CD4-positive, alpha-beta T cell treated with Interleukin-15 for 4 hours (primary cell): ENCODE measurements at regions not wholly inside any gene's neighbourhood (a gene's known extent, or its start where the extent isn't known, plus 50 kb on each side); places are given as distances from the start of the nearest gene placed in this dataset.

Experiments used
- DNase-seq: peaks from one replicate; pipeline ENCODE4 v3.0.0-alpha.2; 2020; ENCODE audit warnings: low spot score

DNA sequence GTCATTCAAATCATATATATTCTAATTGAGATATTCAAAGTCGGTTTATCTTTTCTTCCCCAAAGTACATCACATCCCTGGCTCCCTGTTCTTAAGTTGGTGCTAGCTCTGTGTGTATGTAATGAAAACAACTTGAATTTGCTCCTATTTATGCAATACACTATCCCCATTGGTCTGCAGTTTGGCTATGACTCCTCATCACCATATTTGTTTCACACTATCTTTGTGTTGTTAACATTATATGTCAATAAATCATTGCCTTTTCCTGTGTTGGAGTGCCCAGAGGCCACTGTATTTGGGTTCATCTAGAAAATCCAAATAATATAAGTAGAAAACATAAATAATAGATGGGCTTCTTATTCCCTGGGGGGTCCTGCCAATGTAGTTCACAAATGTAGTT is 306.6 kb upstream of the TENM4 start:
- DNase-seq = no peak

DNA sequence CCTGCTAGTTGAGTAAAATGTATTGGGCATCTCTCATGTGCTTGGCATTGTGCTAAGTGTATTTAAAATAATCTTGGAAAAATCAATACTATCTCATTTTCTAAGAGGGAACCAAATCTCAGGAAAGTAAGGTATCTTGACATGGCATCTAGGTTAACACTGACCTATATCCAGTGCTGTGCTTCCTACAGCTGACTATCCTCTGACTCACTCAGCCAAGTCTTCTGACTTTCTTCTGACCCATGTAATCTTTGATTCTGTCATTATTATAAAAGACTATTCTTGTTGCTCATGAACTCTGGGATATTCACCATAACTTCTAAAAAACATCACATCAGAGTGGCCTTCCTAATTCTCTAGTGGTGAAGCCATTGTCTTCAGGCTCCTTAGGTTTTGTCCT is 304.1 kb upstream of the TENM4 start:
- no peak for DNase-seq

DNA sequence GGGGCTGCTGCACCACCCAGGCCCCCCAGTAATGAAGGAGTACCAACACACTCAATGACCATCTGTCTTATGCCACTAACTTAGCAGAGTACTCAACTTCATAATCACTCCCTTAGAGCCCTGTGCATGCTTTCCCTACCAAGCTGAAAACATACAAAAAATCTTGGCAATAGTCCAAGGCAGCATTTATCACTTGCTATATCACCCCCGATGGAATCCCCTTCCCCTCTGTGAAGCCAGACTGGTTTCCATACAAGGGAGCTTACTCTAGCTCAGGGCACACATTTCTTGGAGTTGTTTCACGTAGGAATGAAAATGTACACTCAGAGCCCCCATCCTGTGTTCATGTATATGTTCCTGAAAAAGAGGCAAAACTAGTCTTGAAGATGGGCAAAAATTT is 301.3 kb upstream of the TENM4 start:
- no peak for DNase-seq

DNA sequence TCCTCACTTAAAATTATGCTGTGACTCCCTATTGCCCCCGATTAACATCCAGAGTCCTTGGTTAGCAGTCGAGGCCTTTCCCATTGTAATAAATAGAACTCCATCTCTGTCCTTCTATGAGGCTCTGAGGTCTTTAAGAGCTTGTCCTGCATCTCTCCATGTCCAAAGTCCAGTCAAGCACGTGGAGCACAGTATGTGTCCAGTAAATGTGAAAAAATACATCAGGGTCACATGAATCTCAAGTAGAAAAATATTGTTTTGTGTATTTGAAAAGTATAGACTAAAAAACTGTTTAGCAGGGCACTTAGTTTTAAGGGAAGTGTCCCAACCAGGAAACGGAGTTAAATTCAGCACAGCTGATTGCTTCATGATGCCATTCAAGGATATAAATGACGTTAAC is 298.8 kb upstream of the TENM4 start:
- no peak for DNase-seq

DNA sequence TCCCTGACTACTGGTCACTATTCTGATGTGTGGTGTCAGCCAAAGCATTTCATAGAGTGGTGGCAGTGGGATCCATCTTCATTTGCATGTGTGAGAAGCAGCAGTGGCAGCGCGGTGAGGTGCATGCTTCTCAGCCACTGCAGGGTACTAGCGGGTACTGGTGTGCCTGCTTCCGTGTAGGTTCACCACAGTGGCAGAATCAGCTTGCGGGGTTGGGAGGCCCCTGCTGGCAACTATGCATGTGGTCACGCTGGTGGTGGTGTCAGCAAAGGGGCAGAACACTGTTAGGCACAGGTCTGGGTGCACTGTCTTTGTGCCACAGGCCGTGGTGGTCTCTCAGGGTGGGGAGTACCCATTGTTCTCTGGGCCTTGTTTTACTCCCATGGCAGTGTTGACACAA is 286.4 kb upstream of the TENM4 start:
- no peak for DNase-seq

DNA sequence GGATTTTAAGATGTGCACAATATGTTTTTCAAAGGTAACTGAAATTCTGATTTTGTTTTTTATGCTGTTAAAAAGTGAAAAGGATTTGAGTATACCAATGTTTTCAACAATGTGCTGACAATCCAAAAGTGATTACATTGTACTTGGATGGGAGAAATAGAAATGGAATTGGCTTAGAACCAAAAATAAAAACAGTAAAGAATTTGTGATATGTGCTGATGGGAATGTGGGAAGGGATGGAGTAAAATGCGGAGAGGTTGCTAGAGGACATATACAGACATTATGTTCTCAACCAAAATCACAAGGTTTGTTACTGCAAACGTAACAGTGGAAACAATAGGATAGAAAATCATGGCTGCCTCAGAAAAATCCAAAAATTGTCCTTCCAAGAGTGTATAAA is 279.3 kb upstream of the TENM4 start:
- no peak for DNase-seq

DNA sequence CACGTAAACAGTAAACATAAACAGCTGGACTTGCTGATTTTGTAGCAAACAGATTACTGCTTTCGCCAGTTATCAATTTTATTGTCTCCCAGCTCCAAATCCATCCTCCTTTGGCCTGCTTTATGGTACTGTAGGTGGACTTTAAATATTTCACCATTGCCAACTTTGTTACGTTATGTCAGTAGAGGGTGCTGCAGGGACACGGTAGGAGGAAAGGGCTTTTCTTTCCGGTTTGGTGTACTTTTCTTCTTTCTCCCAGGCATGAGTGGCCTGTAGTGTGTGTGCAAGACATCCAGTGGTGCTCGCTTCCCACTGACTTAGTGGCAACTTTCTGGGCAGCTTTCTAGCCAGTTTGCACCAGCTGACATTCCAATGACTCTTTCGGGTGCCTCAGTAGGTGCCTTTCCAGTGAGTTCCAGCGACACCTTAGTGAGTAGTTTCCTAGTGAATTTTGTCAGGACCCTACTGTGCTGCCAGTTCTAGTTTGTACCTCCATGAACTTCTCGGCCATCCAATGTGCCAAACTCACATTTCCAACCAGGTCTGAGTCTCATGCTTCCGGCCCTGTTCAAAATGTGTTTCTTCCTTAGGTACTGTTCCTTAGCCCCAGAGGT is 267.6 kb upstream of the TENM4 start:
- no peak for DNase-seq

DNA sequence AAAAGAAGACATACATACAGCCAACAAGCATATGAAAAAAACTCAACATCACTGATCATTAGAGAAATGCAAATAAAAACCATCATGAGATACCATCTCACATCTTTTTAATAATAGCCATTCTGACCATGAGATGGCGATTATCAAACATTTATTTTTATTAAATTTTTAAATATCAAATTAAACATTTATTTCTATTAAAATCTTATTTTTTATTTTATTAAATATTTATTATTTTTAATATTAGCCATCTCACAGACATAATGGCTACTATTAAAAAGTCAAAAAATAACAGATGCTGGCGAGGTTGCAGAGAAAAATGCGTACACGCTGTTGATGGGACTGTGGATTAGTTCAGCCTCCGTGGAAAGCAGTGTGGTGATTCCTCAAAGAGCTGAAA is 264.8 kb upstream of the TENM4 start:
- DNase-seq = no peak

DNA sequence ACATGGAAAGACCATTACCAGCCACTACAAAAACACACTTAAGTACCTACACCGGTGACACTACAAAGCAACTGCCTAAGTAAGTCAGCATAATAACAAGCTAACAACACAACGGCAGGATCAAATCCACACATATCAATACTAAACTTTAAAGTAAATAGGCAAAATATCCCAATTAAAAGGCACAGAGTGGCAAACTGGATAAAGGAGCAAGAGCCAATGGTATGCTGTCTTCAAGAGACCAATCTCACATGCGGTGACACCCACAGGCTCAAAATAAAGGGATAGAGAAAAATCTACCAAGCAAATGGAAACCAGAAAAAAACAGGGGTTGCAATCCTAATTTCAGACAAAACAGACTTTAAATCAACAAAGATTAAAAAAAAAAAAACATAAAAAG is 261.5 kb upstream of the TENM4 start:
- no peak for DNase-seq

DNA sequence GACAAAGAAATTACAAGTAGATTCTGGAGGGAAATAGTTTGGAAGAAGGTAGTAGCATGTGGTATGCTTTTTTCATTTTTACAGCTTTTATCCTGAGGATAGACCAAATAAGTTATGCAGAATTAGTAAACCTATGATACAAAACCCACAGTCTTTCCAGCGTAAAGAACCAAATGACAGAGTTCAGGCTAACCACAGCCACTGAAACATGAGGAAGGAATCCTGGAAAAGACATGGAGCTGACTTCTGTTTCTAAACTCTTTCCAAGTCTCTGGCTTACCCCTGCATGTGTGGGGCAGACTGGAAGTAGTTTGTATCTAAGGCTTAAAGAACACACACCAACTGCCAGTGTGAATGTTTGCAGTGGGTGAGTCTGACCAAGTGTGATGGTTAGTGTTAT is 258.4 kb upstream of the TENM4 start:
- DNase-seq = no peak

DNA sequence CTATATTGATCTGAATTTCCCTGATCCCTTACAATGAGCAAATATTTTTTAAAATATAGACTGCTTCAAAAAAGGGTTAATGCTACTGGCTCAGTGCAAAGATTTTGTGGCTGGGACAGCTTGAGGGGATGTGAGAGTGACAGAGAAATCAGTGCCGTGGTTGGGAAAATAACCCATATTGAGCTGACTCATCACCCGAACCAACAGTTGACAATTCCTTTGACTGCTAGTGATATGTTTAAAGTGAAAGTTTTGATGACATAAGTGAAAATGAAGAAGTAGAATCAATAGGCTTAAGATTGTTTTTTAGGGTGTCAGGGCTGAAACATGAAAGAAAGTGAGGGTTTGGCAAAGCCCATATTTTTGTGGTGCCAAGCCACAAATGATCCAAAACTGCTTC is 257.1 kb upstream of the TENM4 start:
- DNase-seq = no peak

DNA sequence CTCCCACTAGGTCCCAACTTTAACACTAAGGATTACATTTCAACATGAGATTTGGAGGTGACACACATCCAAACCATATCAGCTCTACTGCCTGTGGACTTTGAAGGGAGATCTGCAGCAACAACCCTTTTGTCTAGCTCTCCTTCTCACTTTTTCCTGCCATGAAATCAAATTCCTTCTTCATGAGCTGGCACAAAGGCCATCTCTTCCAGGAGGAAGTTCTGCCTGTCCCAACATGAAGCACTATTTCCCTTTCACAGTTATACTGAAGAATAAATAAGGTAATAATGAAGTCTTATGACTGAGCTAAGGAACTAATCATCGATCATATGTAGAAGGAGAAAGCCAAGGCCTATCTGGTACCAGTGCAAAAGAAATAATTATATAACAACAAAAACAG is 253.5 kb upstream of the TENM4 start:
- no peak for DNase-seq

DNA sequence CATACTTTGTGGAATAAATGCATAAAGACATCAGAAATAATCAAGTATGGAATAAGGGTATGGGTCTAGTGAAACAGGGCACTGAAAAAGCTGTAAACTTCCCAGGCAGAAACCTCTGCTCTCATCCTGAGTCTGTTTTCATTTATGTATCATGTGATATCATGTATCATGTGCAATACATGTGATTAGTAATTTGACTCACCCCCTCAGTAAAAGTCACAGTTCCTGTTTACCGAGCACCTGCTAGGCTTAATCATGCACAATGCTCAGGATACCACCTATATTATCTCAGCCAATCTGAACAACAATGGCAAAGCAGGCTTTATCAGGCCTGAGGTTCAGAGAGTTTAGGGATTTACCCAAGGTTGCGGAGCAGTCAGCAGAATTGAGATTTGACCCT is 250.6 kb upstream of the TENM4 start:
- no peak for DNase-seq

DNA sequence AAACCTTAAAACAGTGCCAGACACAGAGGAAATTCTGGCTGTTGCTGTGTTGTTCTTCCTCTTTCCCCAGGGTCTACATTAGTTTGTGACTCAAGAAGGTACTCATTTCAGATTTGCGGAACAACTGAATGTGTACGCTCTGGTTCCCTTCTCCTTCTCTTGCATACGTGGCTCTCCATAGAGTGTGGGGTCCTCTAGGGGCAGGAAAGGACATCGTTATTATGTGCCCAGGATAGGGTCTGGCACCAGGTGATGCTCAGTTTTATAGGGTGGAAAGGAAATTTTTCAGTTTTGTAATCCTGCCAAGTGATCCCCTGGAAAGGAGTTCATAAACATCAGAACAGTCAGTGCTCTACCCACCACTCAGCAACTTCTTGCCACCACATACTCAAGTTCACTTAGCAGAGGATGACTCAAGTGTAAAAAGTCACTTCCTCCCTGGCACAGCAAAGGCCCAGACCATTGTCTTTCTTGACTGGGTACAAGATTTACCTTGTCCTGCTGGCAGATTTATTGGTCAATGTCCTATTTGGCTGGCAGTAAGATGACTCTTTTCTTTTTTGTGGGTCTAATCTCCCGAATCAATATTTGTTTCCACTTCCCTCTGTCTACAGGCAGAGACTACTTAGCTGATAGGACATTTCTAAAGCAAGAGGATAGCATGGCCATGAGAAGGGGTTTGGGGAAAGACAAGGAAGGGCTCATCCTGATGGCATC is 246.0 kb upstream of the TENM4 start:
- no peak for DNase-seq

DNA sequence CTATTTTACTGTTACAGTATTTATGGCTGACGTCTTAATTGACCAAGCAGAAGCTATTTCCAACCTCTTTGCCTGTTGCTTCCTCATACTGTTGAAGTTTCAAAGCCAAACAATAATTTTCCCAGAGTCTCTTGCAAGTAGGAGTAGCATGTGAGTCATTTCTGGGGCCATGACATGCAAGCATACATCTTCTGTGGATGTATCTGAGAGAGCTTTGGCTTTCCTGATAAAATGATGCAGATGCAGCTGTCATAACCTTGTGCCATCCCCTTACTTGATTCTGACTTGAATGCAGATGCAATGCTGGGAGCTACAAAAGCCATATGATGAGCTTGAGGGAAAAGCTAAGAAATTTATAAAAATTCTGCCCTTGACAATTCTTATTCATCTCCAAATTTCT is 243.1 kb upstream of the TENM4 start:
- no peak for DNase-seq

DNA sequence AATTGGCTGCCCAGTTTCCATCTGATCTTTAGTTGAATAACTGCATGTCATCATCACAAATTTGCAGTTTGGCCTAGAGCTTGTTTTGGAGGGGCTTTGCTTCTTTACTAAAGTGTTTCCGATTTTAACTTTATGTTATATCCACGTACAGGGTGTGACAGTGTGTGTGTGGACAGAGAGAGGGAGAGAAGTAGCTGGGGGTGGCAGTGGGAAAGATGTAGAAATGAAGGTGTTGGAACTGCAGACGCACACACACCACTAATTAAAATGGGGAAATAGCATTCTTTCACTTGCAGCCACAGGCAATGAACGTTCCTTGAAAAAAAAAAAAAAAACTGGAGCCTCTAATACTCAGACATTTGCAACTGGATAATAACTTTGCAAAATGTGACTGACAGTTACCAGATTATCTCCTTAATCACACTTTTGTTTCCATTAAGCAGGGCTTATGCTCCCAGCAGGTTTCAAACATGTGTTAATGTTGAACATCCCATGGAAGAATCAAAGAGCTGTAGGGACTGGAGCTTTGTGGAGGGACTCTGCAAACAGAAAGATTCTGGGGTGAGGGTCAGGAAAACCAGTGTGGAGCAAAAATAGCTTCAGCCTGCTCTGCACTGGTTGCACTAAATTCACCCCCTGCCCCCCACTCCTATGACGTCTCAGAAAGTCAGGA is 238.1 kb upstream of the TENM4 start:
- DNase-seq = no peak

DNA sequence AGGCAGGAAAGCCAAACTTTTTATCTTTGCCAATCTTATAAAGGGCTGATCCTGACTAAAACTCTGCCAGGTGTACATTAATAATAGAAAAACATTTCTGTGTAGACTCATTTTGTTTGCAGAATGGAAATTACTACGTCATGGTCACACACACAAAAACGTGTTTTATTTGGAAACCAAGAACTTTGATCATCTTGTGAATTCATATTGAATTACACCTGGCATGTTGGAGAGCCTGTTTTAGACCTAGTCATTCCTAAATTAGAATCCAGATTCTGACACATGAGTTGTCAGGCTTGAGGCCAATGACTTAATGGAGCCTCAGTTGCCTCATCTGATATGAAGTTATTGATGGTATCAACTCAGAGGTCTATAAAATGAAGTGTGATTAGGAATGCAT is 235.6 kb upstream of the TENM4 start:
- DNase-seq = no peak

DNA sequence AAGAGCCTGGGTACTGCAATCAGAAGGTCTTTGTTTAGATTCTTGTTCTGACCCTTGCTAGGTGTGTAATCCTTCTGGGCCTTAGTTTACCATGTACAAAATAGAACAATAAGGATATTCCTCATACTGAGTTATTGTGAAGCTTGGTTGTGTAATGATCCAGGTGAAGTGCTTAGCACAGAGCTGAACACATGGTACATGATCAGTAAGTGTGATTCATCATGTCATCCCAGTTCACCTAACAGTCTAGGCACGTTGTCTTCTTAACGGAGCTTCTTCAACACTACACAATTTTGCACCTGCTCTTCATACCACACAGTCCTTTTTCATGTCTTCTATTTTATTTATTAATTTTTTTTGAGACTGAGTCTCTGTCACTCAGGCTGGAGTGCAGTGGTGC is 234.3 kb upstream of the TENM4 start:
- no peak for DNase-seq

DNA sequence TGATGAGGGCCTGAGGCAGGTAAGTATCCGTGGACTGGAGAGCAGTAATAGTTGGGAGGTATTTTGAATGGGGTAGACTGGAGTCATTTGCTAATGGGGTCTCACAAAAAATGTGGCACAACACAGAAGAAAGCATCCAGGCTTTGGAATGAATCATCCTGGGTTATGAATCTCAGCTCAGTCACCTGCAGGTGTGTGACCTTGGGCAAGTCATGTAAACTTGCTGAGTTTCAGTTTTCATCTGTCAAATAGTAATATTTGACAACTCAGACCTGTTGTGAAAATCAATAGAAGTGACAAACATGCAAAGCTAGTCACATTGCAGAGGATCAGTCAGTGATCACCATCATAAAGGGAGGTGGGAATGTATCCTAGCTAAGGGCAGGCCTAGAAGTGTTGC is 232.0 kb upstream of the TENM4 start:
- no peak for DNase-seq

DNA sequence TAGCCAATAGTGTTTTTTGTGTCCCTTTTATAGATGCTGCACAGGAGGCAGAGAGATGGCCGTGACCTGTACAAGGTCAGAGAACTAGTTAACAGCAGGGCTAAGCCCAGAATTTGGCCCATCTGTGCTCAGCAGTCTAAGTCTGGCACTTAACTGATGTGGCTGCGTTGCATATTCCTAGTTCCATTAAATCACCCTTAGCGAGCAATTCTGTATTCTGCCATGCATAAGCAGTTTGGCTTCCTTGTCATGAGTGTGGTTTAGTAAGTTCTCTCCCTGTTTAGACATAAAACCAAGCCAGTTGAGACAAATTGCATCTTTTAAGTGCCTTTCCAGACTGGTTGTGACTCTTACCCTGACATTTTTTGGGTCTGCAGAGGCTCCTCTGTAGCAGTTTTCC is 230.6 kb upstream of the TENM4 start:
- no peak for DNase-seq

DNA sequence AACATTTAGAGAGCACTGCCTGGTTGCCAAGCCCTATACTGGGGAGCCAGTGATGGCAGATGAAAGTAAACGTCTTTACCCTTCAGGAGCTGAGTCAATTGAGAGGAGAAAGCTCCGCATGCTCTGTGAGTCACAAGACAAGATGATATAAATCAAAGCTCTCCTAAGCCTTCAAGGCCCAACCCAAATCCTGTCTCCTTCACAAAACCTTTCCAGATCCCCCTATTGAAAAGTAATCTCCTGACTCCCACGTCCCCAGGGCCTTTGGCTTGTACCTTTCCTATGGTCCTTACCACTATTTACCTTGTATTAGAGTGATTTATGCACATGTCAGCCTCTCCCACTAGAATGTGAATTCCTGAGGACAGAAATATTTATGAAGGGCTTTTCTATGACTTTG is 230.1 kb upstream of the TENM4 start:
- no peak for DNase-seq

DNA sequence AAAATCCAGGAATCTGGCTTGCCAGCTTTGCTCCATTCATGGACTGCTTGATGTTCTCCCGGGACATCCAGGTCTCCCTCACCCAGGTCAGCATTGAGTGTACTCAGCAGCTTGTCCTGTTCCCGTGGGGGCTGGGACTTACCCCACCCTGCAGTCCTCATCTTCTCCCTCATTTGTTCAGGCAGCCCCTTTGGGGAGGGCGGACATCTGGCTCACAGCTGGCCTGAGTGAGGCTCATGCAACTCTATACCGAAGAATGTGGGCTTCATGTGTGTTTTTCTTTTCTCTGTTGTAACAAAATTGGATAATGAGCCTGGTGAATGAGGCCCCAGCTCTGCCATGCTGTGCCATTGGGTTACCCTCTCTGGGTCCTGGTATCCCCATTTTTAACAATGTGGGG is 227.7 kb upstream of the TENM4 start:
- no peak for DNase-seq

DNA sequence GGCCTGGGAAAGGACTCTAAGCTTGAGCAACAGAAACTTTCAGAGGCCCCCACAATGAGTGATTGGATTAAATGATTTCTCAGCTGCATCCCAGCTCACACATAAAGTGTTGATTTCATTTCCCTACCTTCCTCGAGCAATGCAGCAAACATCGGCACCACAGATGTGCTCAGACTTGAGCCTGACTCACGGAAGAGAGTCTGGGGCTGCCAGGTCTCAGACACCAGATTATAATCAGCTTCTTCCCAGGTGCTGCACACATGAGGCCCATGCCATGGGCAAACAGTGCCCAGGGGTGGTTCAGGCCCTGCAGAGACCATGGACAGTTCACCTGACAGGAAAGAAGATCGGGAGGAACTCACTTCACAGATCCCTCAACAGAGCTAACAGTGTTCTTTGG is 226.6 kb upstream of the TENM4 start:
- DNase-seq = no peak

DNA sequence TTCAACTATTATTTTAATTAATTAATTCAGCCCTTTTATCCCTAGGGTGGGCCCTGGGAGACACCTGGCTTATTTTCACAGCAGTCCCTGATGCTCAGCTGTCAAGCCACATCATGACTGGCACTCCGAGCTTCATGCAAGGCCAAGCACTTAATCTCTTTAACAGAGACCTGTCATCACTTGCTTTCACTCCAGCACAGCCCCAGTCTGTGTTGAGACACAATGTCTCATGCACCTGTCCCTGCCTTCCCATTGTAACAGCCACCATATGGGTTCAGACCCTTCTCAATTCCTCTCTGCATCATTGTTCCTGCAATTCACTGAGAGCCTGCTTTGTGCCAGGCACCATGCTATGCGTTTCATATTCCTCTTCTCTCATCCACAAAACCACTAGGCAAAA is 222.2 kb upstream of the TENM4 start:
- DNase-seq = no peak
